ENCODE measurements at regions not wholly inside any gene's neighbourhood (a gene's known extent, or its start where the extent isn't known, plus 50 kb on each side); places are given as distances from the start of the nearest gene placed in this dataset.

- Mint-ChIP-seq H3K36me3 (ENCODE audit: low read depth) (no peaks in the 10 kb centered on the region), H3K27me3 (ENCODE audit: low read depth) (peaks cover 10% of the 10 kb centered on the region), H3K4me1 (ENCODE audit: low read depth) (no peaks in the 10 kb centered on the region), H3K4me3 (no peak overlapping the region), H3K9me3 (no peaks in the 10 kb centered on the region), H3K27ac (no peak overlapping the region)
Measured at GRCh38 chr4:89582756-89583505, 254.0 kb downstream of the SNCA start.

- Mint-ChIP-seq H3K36me3 (ENCODE audit: low read depth) (no peaks in the 10 kb centered on the region), H3K4me3 (no peak overlapping the region), H3K9me3 (no peaks in the 10 kb centered on the region), H3K27me3 (ENCODE audit: low read depth) (no peaks in the 10 kb centered on the region), H3K4me1 (ENCODE audit: low read depth) (no peaks in the 10 kb centered on the region), H3K27ac (no peak overlapping the region)
Measured at GRCh38 chr4:89579771-89580170, 257.2 kb downstream of the SNCA start.

- no peaks in the 10 kb centered on the region for H3K9me3 Mint-ChIP-seq
- H3K27me3 Mint-ChIP-seq (ENCODE audit: low read depth) = no peaks in the 10 kb centered on the region
- H3K36me3 Mint-ChIP-seq (ENCODE audit: low read depth) = no peaks in the 10 kb centered on the region
- no peaks in the 10 kb centered on the region for H3K4me1 Mint-ChIP-seq (ENCODE audit: low read depth)
- no peak overlapping the region for H3K4me3 Mint-ChIP-seq
- H3K27ac Mint-ChIP-seq = no peak overlapping the region
Measured at GRCh38 chr4:89576246-89576645, 260.7 kb downstream of the SNCA start.

GRCh38 chr4:89575840-89576239 is 261.1 kb downstream of the SNCA start:
- Mint-ChIP-seq H3K36me3 (ENCODE audit: low read depth) (no peaks in the 10 kb centered on the region), H3K27me3 (ENCODE audit: low read depth) (peaks cover 3% of the 10 kb centered on the region), H3K27ac (no peak overlapping the region), H3K4me3 (no peak overlapping the region), H3K4me1 (ENCODE audit: low read depth) (no peaks in the 10 kb centered on the region), H3K9me3 (no peaks in the 10 kb centered on the region)

GRCh38 chr4:89574176-89574575 is 262.8 kb downstream of the SNCA start:
- Mint-ChIP-seq H3K9me3 (no peaks in the 10 kb centered on the region), H3K36me3 (ENCODE audit: low read depth) (no peaks in the 10 kb centered on the region), H3K4me3 (no peak overlapping the region), H3K27ac (no peak overlapping the region), H3K27me3 (ENCODE audit: low read depth) (peaks cover 4% of the 10 kb centered on the region), H3K4me1 (ENCODE audit: low read depth) (no peaks in the 10 kb centered on the region)

GRCh38 chr4:89573656-89574055 is 263.3 kb downstream of the SNCA start:
- Mint-ChIP-seq H3K27me3 (ENCODE audit: low read depth) (peaks cover 4% of the 10 kb centered on the region), H3K36me3 (ENCODE audit: low read depth) (no peaks in the 10 kb centered on the region), H3K9me3 (no peaks in the 10 kb centered on the region), H3K4me1 (ENCODE audit: low read depth) (no peaks in the 10 kb centered on the region), H3K27ac (no peak overlapping the region), H3K4me3 (no peak overlapping the region)

GRCh38 chr4:89572224-89572858 is 264.6 kb downstream of the SNCA start:
- no peak overlapping the region for H3K27ac Mint-ChIP-seq
- no peaks in the 10 kb centered on the region for H3K9me3 Mint-ChIP-seq
- no peak overlapping the region for H3K4me3 Mint-ChIP-seq

GRCh38 chr4:89570931-89571330 is 263.3 kb upstream of the GPRIN3 start:
- Mint-ChIP-seq H3K4me1 (ENCODE audit: low read depth) (no peaks in the 10 kb centered on the region), H3K27me3 (ENCODE audit: low read depth) (peaks cover 18% of the 10 kb centered on the region), H3K4me3 (no peak overlapping the region), H3K9me3 (no peaks in the 10 kb centered on the region), H3K27ac (no peak overlapping the region), H3K36me3 (ENCODE audit: low read depth) (no peaks in the 10 kb centered on the region)

More at GRCh38 chr4:89572224-89572858, 264.6 kb downstream of the SNCA start:
- no peaks in the 10 kb centered on the region for H3K36me3 Mint-ChIP-seq (ENCODE audit: low read depth)
- H3K27me3 Mint-ChIP-seq (ENCODE audit: low read depth) = peaks cover 9% of the 10 kb centered on the region
- H3K4me1 Mint-ChIP-seq (ENCODE audit: low read depth) = no peaks in the 10 kb centered on the region

- no peak overlapping the region for H3K27ac Mint-ChIP-seq
- no peak overlapping the region for H3K4me3 Mint-ChIP-seq
- no peaks in the 10 kb centered on the region for H3K36me3 Mint-ChIP-seq (ENCODE audit: low read depth)
- H3K4me1 Mint-ChIP-seq (ENCODE audit: low read depth) = no peaks in the 10 kb centered on the region
- H3K9me3 Mint-ChIP-seq = no peaks in the 10 kb centered on the region
- H3K27me3 Mint-ChIP-seq (ENCODE audit: low read depth) = peaks cover 18% of the 10 kb centered on the region
Measured at GRCh38 chr4:89567936-89568335, 260.3 kb upstream of the GPRIN3 start.

- no peaks in the 10 kb centered on the region for H3K36me3 Mint-ChIP-seq (ENCODE audit: low read depth)
- no peaks in the 10 kb centered on the region for H3K9me3 Mint-ChIP-seq
- no peaks in the 10 kb centered on the region for H3K4me1 Mint-ChIP-seq (ENCODE audit: low read depth)
- H3K27ac Mint-ChIP-seq = no peak overlapping the region
- H3K27me3 Mint-ChIP-seq (ENCODE audit: low read depth) = peaks cover 13% of the 10 kb centered on the region
- H3K4me3 Mint-ChIP-seq = no peak overlapping the region
Measured at GRCh38 chr4:89563431-89563830, 255.8 kb upstream of the GPRIN3 start.

GRCh38 chr4:89562746-89563145 is 255.1 kb upstream of the GPRIN3 start:
- Mint-ChIP-seq H3K36me3 (ENCODE audit: low read depth) (no peaks in the 10 kb centered on the region), H3K27me3 (ENCODE audit: low read depth) (peaks cover 10% of the 10 kb centered on the region), H3K4me3 (no peak overlapping the region), H3K4me1 (ENCODE audit: low read depth) (no peaks in the 10 kb centered on the region), H3K9me3 (no peaks in the 10 kb centered on the region), H3K27ac (no peak overlapping the region)

GRCh38 chr4:89561048-89561447 is 253.4 kb upstream of the GPRIN3 start:
- Mint-ChIP-seq H3K27me3 (ENCODE audit: low read depth) (no peaks in the 10 kb centered on the region), H3K27ac (no peak overlapping the region), H3K4me3 (no peak overlapping the region), H3K36me3 (ENCODE audit: low read depth) (no peaks in the 10 kb centered on the region), H3K4me1 (ENCODE audit: low read depth) (no peaks in the 10 kb centered on the region), H3K9me3 (no peaks in the 10 kb centered on the region)

GRCh38 chr4:89558147-89558546 is 250.5 kb upstream of the GPRIN3 start:
- H3K27ac Mint-ChIP-seq = no peak overlapping the region
- no peaks in the 10 kb centered on the region for H3K9me3 Mint-ChIP-seq

GRCh38 chr4:89556601-89557305 is 249.2 kb upstream of the GPRIN3 start:
- Mint-ChIP-seq H3K4me1 (ENCODE audit: low read depth) (no peaks in the 10 kb centered on the region), H3K36me3 (ENCODE audit: low read depth) (no peaks in the 10 kb centered on the region), H3K4me3 (no peak overlapping the region), H3K9me3 (no peaks in the 10 kb centered on the region), H3K27me3 (ENCODE audit: low read depth) (no peaks in the 10 kb centered on the region), H3K27ac (no peak overlapping the region)

More at GRCh38 chr4:89558147-89558546, 250.5 kb upstream of the GPRIN3 start:
- Mint-ChIP-seq H3K4me1 (ENCODE audit: low read depth) (no peaks in the 10 kb centered on the region), H3K27me3 (ENCODE audit: low read depth) (no peaks in the 10 kb centered on the region), H3K36me3 (ENCODE audit: low read depth) (no peaks in the 10 kb centered on the region), H3K4me3 (no peak overlapping the region)

GRCh38 chr4:89551191-89551590 is 243.6 kb upstream of the GPRIN3 start:
- Mint-ChIP-seq H3K27me3 (ENCODE audit: low read depth) (peaks cover 4% of the 10 kb centered on the region), H3K27ac (no peak overlapping the region), H3K36me3 (ENCODE audit: low read depth) (no peaks in the 10 kb centered on the region), H3K4me3 (no peak overlapping the region), H3K9me3 (no peaks in the 10 kb centered on the region), H3K4me1 (ENCODE audit: low read depth) (no peaks in the 10 kb centered on the region)

Data from T-helper 1 cell treated with Interleukin-12 subunit alpha and Interleukin-12 subunit beta and Interleukin-4 antibody, amounts not matched to agents 30 μg/mL and 1 μg/mL, for 36 hours (primary cell).